Fibroblast of mammary gland (primary cell): ENCODE measurements at regions not wholly inside any gene's neighbourhood (a gene's known extent, or its start where the extent isn't known, plus 50 kb on each side); places are given as distances from the start of the nearest gene placed in this dataset.

Experiments
- DNase-seq: peaks from one replicate; pipeline ENCODE4 v3.0.0-alpha.2; 2010; ENCODE audit warnings: low read depth
- H3K4me3 ChIP-seq: 2 replicates; pipeline ENCODE4 v1.5.1; 2011; ENCODE audit warnings: low read depth, mild to moderate bottlenecking, low read length, moderate library complexity; ENCODE audit not compliant: control insufficient read depth
- CTCF ChIP-seq: conservative IDR thresholded peaks from 2 replicates; pipeline ENCODE4 v1.5.1; 2011; ENCODE audit warnings: low read depth, low read length, inconsistent platforms; ENCODE audit not compliant: control insufficient read depth, insufficient read depth

- no peak overlapping the region for H3K4me3 ChIP-seq
- no peak for DNase-seq
- no peak for TF ChIP-seq CTCF
Measured at GRCh38 chr10:128686630-128687278, 560.5 kb upstream of the MKI67 start.

- TF ChIP-seq CTCF, result no peak
- no peak for DNase-seq
- no peak overlapping the region for H3K4me3 ChIP-seq
Measured at GRCh38 chr10:128687408-128687807, 561.2 kb upstream of the MKI67 start.

DNA sequence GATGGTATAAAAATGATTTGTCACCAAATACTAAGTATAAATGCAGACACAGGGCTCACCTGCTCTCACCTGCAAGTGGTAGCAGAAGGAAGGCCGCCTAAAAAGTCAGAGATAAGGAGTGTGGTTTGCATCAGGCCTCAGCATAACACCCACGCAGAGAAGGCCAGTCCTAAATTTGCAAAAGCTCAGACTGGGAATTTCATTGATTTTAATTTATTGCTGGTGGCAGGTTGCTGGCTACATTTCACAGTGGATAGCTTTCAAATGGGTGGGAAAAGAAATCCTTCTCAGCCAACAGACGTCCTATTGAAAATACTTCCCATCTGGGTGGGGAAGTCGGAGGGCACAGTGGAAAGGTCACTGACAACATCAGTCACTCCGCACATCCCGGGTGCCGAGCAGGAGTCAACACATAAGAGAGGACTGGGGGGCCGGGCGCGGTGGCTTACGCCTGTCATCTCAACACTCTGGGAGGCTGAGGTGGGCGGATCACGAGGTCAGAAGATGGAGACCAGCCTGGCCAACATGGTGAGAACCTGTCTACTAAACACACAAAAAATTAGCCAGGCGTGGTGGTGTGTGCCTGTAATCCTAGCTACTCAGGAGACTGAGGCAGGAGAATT lies 561.8 kb upstream of the MKI67 start:
- TF ChIP-seq CTCF, result no peak
- no peak for DNase-seq
- no peak overlapping the region for H3K4me3 ChIP-seq

DNA sequence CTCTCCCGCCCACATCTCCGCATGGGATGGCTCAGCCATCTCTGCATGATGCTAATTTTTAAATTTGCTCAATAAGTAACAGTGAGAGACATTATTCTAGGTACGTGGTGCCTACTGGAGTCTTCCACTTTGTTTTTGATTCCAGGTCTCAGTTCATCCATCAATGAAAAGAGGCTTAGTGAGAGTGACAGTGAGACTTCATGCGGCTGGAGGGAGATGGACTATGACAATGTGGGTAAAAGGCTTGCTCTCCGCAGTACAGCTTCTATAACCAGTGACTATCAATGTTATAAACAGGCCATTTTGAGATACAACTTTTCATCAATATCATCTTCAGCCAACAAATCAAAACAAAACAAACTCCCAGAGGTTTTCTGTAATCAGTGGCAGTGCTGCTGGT lies 563.4 kb upstream of the MKI67 start:
- no peak for TF ChIP-seq CTCF
- no peak overlapping the region for H3K4me3 ChIP-seq
- no peak for DNase-seq

DNA sequence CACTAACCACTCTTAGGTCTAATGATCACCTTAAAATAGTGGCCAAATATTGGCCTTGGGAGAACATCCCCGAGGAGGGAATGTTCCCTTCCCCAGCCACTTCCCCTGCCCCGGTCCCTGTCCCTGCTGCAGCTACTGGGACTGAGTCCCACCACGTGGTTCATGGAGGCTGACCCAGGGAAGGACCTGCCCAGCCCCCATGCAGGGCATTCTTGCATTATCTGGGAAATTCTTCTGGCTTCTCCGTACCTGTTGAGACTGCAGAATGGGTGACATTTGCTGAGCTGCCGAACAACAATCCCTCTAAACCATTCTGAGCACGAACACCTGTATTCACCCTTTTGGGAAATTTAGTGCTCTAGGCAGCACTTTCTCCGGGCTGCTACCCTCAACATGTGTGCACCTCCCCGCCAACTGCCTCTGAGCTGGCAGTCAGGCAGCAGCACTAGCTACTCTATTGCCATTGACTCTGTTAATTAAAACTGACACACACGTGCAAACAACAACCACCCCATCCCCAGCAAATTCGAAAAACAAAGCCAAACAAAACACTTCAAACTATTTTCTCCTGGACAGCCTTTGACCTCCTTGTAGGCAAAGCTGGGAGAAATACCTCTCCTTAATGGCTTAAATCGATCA lies 567.4 kb upstream of the MKI67 start:
- DNase-seq, result no peak
- no peak for TF ChIP-seq CTCF
- no peak overlapping the region for H3K4me3 ChIP-seq

DNA sequence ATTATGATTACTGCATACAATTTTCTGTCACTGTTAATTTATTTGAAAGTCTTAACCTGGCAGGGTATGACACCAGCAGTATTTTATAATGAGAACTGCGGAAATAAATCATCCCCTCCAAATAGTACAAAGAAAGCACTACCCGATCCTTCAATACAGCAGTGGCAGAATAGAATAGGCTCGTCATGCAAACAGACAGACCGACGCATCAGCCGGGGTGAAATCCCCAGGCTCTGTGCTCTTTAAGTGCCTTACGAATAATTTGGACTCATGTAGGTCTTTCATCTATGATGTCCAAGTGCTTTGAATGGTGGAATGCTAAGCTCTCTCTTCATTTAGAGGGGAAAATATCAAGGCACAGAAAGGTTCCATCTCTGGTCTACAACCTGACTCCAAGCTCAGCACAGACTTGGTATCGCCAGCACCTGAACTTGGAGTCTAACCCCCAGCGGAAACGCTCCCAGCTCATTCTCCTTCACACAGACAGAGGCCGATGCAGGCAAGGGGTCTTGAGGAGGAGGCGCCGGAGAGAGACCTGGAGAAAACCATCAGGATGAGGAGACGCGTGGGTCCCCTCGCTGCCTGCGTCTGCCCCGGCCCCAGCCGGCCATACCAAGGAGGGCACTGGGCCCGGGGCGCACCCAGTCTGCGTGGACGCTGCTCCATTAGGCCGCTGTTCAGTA lies 568.1 kb upstream of the MKI67 start:
- TF ChIP-seq CTCF, result no peak
- H3K4me3 ChIP-seq, result no peak overlapping the region
- no peak for DNase-seq
